ENCODE measurements at regions not wholly inside any gene's neighbourhood (a gene's known extent, or its start where the extent isn't known, plus 50 kb on each side); places are given as distances from the start of the nearest gene placed in this dataset.

GRCh38 chr12:30120522-30120921 is 336.8 kb upstream of the TMTC1 start:
- TF ChIP-seq EZH2phosphoT487 (IDR thresholded peaks at IDR 0.05; ENCODE audit: borderline replicate concordance, low read length), result no peak
- no peak for TF ChIP-seq EZH2 (IDR thresholded peaks at IDR 0.05; ENCODE audit: low read length, unreplicated experiment)
- TF ChIP-seq CTCF (conservative IDR thresholded peaks at IDR 0.05; ENCODE audit: low read depth, low read length), result no peak
